GM18520 (cell line): ENCODE measurements at regions not wholly inside any gene's neighbourhood (a gene's known extent, or its start where the extent isn't known, plus 50 kb on each side); places are given as distances from the start of the nearest gene placed in this dataset.
"Not testable (repeated sequence)": the region's sequence is repeated elsewhere in the genome, so short reads cannot be mapped to it uniquely, and the experiment has no call there.

Experiments
- ATAC-seq: cut with Tn5 transposase; IDR thresholded peaks from one replicate; pipeline ENCODE4 v1.9.1; 2021; ENCODE audit not compliant: unreplicated experiment

DNA sequence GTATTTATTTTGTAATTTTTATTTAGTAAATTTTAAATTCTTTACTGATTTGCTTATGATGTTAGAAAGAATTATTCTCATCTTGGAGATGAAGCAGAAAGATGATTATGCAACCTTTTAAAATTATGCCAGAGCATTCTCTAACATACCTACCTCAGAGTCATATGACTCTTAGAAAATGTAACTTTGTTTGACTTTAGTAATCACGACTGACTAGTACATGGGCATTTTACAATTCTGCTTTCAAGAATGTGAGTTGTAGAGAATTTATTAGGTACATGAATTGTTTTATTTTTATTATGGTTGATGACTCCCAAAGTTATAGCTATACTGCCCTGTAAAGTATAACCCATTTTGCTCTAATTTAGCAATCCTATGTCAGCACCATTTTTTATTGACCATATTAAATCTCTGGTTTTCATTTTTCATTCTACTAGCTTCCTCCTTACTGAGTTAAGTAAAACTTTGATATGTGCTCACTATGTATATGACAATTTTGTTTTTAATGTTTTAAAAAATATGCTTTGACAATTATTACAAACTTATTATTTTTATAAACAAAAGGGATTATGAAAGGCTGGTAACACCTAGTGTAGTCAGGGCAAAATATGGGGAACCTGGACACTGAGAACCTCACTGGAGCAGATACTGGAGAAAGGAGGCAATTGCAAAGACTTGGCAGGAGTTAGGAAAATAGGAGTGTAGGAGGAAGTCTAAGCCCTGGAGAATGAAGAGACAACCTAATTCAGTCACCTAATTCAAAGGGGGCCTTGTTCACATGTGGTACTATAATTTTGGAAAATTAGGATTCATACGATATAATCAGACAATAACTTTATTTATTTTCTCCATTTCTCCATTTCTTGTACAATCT, 249.7 kb upstream of the DAB2 start:
- no peak for ATAC-seq

GRCh38 chr5:39671561-39671961, 246.8 kb upstream of the DAB2 start:
- ATAC-seq, result no peak

GRCh38 chr5:39670955-39671354, 246.2 kb upstream of the DAB2 start:
- ATAC-seq, result no peak

DNA sequence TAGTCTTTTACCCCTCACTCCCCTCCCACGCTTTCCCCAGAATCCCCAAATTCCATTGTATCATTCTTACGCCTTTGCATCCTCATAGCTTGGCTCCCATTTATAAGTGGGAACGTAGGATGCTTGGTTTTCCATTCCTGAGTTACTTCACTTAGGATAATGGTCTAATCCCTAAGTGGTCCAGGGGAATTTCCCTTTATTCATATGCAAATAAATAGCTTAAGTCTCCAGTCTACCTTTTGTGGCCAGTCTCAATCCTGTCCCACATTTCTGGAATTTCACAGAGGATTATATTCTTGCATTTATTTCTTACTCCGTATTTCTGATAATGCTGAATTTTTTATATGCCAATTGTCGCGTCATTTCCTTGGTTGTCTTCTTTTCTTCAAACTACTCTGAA, 245.6 kb upstream of the DAB2 start:
- ATAC-seq, result no peak

- no peak for ATAC-seq
These were observed 244.2 kb upstream of the DAB2 start for GRCh38 chr5:39668980-39669379.

- ATAC-seq, result no peak
These were observed 240.5 kb upstream of the DAB2 start for GRCh38 chr5:39665328-39665727.

DNA sequence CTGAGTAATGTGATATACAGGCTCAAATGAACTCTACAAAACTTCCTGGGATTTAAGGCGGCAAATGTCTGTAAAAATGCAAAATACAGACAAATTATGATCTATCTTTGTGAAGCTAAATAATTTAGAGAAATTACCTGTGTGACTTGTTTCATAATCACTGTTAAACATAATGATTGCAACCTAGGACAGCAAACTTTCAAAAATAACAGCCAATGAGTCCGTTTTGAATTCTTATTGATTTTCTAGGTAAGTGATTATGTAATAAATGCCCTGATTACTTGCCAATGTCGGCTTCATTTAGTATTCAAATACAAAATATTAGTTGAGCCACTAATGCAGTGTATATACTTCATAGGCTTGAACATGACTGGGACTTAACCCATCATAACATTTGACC, 238.2 kb upstream of the DAB2 start:
- no peak for ATAC-seq

GRCh38 chr5:39661026-39661779, 236.4 kb upstream of the DAB2 start:
- no peak for ATAC-seq

DNA sequence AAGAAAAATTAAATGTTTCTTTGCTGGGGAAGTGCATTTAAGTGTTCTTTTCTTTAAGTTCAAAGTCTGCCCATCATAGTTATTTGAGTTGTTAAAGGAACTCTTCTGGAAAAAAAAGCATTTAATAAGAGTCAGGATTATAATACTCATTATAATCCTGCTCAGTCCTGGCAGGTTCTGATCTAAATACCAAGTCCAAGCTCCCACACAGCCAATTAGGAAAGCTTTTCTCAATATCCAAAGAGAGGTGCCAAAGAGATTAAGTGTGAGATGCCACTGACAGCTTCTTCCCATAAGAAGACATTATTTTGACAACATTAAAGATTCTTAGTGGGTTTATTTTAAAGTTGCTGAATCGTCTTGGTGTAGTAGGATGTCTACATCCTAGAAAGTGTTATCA, 235.2 kb upstream of the DAB2 start:
- no peak for ATAC-seq

DNA sequence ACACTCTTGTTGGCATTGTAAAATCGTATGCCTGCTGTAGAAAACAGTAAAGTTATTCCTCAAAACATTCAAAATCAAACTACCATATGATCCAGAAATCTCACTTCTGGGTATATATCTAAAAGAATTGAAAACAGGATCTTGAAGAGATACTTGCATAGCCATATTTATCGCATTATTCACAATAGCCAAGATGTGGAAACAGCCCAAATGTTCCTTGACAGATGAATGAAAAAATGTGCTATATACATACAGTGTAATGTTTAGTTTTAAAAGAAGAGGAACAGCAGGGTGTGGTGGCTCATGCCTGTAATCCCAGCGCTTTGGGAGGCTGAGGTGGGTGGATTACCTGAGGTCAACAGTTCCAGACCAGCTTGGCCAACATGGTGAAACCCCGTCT, 234.1 kb upstream of the DAB2 start:
- ATAC-seq, result no peak

DNA sequence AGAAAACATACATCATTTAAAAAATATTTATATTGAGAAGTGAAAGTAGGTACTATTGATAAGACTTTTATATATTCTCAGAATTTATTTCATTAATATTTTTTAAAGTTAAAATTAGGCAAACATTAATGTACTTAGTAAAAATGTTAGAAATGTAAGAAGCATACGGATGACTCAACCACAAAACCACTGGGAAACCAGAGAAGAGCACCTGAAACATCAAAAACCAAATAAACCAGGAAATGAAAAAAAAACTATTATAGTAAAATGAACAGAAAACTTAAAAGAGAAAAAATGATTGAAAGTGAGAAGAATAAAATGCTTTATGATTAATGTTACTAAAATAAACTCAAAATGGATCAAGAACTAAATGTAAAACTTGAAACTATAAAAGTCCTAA, 233.2 kb upstream of the DAB2 start:
- no peak for ATAC-seq

DNA sequence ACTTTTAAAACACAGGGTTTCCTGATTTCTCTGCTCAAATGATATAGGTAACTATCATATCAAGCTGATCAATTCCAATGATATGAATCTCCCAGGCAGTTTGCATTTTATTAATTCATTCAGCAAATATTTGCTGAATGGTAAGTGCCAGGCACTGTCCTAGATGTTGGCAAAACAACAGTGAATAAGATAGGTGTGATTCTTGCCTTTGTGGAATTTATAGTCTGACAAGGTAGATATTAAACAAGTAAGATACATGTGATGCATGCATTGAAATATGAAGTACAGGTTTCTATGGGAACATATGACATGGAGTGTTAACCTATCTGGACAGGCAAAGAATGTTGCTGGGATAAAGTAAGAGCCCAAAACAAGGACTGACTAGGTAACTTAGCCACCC, 231.8 kb upstream of the DAB2 start:
- no peak for ATAC-seq

DNA sequence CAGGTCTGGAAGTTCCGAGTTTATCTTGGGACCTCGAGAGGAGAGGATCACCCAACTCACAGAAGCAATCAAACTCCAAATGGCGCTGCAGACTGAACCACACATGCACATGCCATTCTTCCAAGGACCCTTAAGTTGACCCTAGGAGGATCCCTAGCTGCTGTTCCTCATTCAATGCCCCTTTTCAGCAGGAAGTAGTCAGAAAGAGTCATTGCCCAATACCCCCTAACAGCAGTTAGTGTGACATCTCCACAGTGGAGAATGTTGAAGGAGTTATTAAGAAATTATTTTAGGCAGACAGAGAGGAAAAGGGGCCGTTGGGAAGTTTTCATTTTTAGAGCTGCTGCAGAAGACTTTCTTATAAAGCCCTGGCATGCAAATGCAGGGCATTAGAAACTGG, 229.9 kb upstream of the DAB2 start:
- no peak for ATAC-seq

GRCh38 chr5:39652481-39652880, 227.7 kb upstream of the DAB2 start:
- ATAC-seq, result not testable (repeated sequence)

DNA sequence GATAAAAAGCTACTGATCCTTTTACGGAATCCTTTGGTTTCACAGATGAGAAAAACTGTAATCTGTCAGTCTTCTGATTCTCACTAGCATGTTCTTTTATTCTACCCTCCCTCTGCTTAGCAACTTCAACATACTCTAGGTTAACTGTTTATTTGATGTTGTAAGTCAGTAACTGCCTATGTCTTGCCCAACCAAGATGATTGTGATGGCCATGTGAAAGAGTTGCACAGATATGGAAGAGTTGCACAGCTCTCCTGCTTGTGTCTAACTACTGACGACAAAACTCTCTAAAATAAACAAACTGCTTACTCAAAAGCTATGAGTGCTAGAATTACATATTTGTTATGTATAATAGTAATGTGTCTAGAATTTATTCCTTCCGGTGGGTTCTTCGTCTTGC, 227.3 kb upstream of the DAB2 start:
- no peak for ATAC-seq

DNA sequence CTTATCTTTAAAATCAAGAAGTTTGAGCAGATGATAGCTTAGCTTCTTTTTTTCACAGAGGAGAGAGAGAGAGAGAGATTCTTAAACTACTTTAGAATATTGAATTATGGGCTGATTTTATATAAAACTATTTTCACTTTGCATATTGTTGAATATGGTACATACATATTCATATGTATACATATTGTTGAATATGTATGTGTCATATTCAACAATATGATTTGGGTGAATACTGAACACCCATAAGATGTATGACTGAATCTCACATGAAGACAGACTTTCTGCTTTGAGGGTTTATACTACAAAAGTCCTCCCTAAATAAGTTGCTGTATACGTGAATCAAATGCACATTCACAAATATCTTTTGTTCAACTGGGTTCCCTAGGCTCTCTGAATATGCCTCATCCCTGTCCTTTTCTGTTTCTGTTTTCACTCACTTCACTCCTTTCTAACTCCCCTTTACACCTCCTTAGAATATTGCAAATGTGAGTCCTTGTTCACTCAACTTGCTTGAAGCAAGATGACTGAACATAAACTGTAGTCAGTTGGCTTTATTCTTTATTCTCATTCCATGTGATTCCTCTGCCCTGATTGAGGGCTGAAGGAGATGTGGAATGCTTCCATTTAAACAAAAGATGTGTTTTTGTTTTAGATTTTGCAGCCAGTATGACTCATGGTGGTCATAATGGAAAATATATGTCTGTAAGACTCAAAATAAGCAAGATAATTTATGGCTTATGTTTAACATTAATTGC, 225.4 kb upstream of the DAB2 start:
- no peak for ATAC-seq

- ATAC-seq, result peak; percentile 67
These were observed 224.1 kb upstream of the DAB2 start for GRCh38 chr5:39648848-39649227.

- ATAC-seq, result peak; percentile 17
These were observed 223.5 kb upstream of the DAB2 start for GRCh38 chr5:39648085-39648847.

GRCh38 chr5:39640552-39640951, 215.8 kb upstream of the DAB2 start:
- peak; percentile 97 for ATAC-seq

GRCh38 chr5:39639618-39640089, 214.9 kb upstream of the DAB2 start:
- no peak for ATAC-seq

- ATAC-seq, result no peak
These were observed 214.0 kb upstream of the DAB2 start for GRCh38 chr5:39638813-39639212.
